Naive B cell (primary cell): ENCODE measurements at regions not wholly inside any gene's neighbourhood (a gene's known extent, or its start where the extent isn't known, plus 50 kb on each side); places are given as distances from the start of the nearest gene placed in this dataset.

ENCODE experiments used
- ATAC-seq, 2 donors: fragments of 150-1000 bp; cut with Tn5 transposase; 2 replicates each; pipeline ENCODE4 v1.10.0; 2021; ENCODE audit warnings: low read depth in 2 of 2, mild to moderate bottlenecking in 2 of 2, moderate library complexity in 2 of 2
- DNase-seq: peaks from one replicate; pipeline ENCODE4 v3.0.0; 2022
- H3K27ac Mint-ChIP-seq, 6 donors: one replicate each; pipeline ENCODE4 v1.8.0; 2020 to 2022; ENCODE audit warnings: mild to moderate bottlenecking in 6 of 6, mixed read lengths in 6 of 6, moderate library complexity in 5 of 6, inconsistent platforms in 2 of 6
- H3K27me3 Mint-ChIP-seq, 3 donors: one replicate each; pipeline ENCODE4 v1.8.0; 2021 to 2022; ENCODE audit warnings: mixed read lengths in 3 of 3, mild to moderate bottlenecking in 1 of 3
- H3K36me3 Mint-ChIP-seq, 2 donors: one replicate each; pipeline ENCODE4 v1.8.0; 2020 to 2022; ENCODE audit warnings: mixed read lengths in 2 of 2, inconsistent platforms in 1 of 2, mild to moderate bottlenecking in 1 of 2
- H3K4me1 Mint-ChIP-seq, 3 donors: one replicate each; pipeline ENCODE4 v1.8.0; 2020 to 2022; ENCODE audit warnings: mixed read lengths in 3 of 3, inconsistent platforms in 1 of 3, mild to moderate bottlenecking in 1 of 3, moderate library complexity in 1 of 3
- H3K4me3 Mint-ChIP-seq, 8 donors: one replicate each; pipeline ENCODE4 v1.8.0; 2020 to 2022; ENCODE audit warnings: mild to moderate bottlenecking in 8 of 8, mixed read lengths in 8 of 8, moderate library complexity in 8 of 8, inconsistent platforms in 2 of 8
- H3K9me3 Mint-ChIP-seq, 7 donors: one replicate each; pipeline ENCODE4 v1.8.0; 2020 to 2022; ENCODE audit warnings: mixed read lengths in 7 of 7, mild to moderate bottlenecking in 5 of 7, inconsistent platforms in 2 of 7, moderate library complexity in 1 of 7

GRCh38 chr10:9501944-9502343 lies 1447.5 kb downstream of the GATA3 start:
- H3K9me3 Mint-ChIP-seq: peaks cover 0 to 4% (median 0%) of the 10 kb centered on the region in 7 donors
- ATAC-seq (no peak), DNase-seq (no peak)
- no peak overlapping the region for H3K4me3 Mint-ChIP-seq
- H3K4me1 Mint-ChIP-seq: no peaks in the 10 kb centered on the region
- H3K36me3 Mint-ChIP-seq: no peaks in the 10 kb centered on the region
- H3K27me3 Mint-ChIP-seq: no peaks in the 10 kb centered on the region
- no peak overlapping the region for H3K27ac Mint-ChIP-seq

- H3K27ac Mint-ChIP-seq: no peak overlapping the region
- DNase-seq: no peak
- no peak for ATAC-seq
- H3K4me1 Mint-ChIP-seq: no peaks in the 10 kb centered on the region
- no peaks in the 10 kb centered on the region for H3K36me3 Mint-ChIP-seq
- H3K27me3 Mint-ChIP-seq: no peaks in the 10 kb centered on the region
- no peak overlapping the region for H3K4me3 Mint-ChIP-seq
- H3K9me3 Mint-ChIP-seq: peaks cover 0 to 7% (median 4%) of the 10 kb centered on the region in 7 donors
These were observed 1449.7 kb downstream of the GATA3 start for GRCh38 chr10:9504227-9504626.

- ATAC-seq (no peak), DNase-seq (no peak)
- no peaks in the 10 kb centered on the region for H3K4me1 Mint-ChIP-seq
- H3K9me3 Mint-ChIP-seq: peaks cover 0 to 7% (median 3%) of the 10 kb centered on the region in 7 donors
- no peak overlapping the region for H3K4me3 Mint-ChIP-seq
- H3K27ac Mint-ChIP-seq: no peak overlapping the region
- no peaks in the 10 kb centered on the region for H3K36me3 Mint-ChIP-seq
- H3K27me3 Mint-ChIP-seq: no peaks in the 10 kb centered on the region
These were observed 1451.1 kb downstream of the GATA3 start for GRCh38 chr10:9505546-9505945.

GRCh38 chr10:9508606-9509005 lies 1454.1 kb downstream of the GATA3 start:
- Mint-ChIP-seq H3K4me1 (no peaks in the 10 kb centered on the region), H3K27me3 (no peaks in the 10 kb centered on the region), H3K36me3 (no peaks in the 10 kb centered on the region), H3K9me3 (peaks cover 0 to 7% (median under 1%) of the 10 kb centered on the region in 7 donors), H3K27ac (no peak overlapping the region), H3K4me3 (no peak overlapping the region)
- DNase-seq (no peak), ATAC-seq (no peak)

GRCh38 chr10:9510626-9511025 lies 1456.1 kb downstream of the GATA3 start:
- H3K4me3 Mint-ChIP-seq: no peak overlapping the region
- H3K27ac Mint-ChIP-seq: no peak overlapping the region

GRCh38 chr10:9515922-9516321 lies 1461.4 kb downstream of the GATA3 start:
- H3K36me3 Mint-ChIP-seq: no peaks in the 10 kb centered on the region
- no peaks in the 10 kb centered on the region for H3K4me1 Mint-ChIP-seq
- peaks cover 0 to 8% (median 3%) of the 10 kb centered on the region in 7 donors for H3K9me3 Mint-ChIP-seq
- H3K27ac Mint-ChIP-seq: no peak overlapping the region
- DNase-seq (no peak), ATAC-seq (no peak)
- H3K4me3 Mint-ChIP-seq: no peak overlapping the region
- H3K27me3 Mint-ChIP-seq: no peaks in the 10 kb centered on the region

More at GRCh38 chr10:9510626-9511025, 1456.1 kb downstream of the GATA3 start:
- DNase-seq (no peak), ATAC-seq (no peak)
- H3K9me3 Mint-ChIP-seq: peaks cover 0 to 9% (median 4%) of the 10 kb centered on the region in 7 donors
- no peaks in the 10 kb centered on the region for H3K27me3 Mint-ChIP-seq
- H3K4me1 Mint-ChIP-seq: no peaks in the 10 kb centered on the region
- no peaks in the 10 kb centered on the region for H3K36me3 Mint-ChIP-seq

GRCh38 chr10:9535744-9536143 lies 1481.3 kb downstream of the GATA3 start:
- no peak overlapping the region for H3K4me3 Mint-ChIP-seq
- no peak for DNase-seq
- ATAC-seq: no peak
- no peaks in the 10 kb centered on the region for H3K36me3 Mint-ChIP-seq
- peak overlapping the region in 1 of 6 donors; percentile 37 for H3K27ac Mint-ChIP-seq
- peaks cover 0 to 6% (median 0%) of the 10 kb centered on the region in 7 donors for H3K9me3 Mint-ChIP-seq
- H3K27me3 Mint-ChIP-seq: no peaks in the 10 kb centered on the region
- no peaks in the 10 kb centered on the region for H3K4me1 Mint-ChIP-seq

GRCh38 chr10:9545073-9545472 lies 1472.6 kb upstream of the CELF2 start:
- DNase-seq: no peak
- Mint-ChIP-seq H3K27me3 (no peaks in the 10 kb centered on the region), H3K4me3 (no peak overlapping the region), H3K9me3 (peaks cover 0 to 11% (median 4%) of the 10 kb centered on the region in 7 donors), H3K4me1 (no peaks in the 10 kb centered on the region), H3K27ac (no peak overlapping the region), H3K36me3 (no peaks in the 10 kb centered on the region)
- no peak for ATAC-seq

GRCh38 chr10:9547936-9548904 lies 1469.5 kb upstream of the CELF2 start:
- Mint-ChIP-seq H3K4me1 (no peaks in the 10 kb centered on the region), H3K36me3 (no peaks in the 10 kb centered on the region), H3K4me3 (no peak overlapping the region), H3K27ac (no peak overlapping the region), H3K27me3 (no peaks in the 10 kb centered on the region), H3K9me3 (peaks cover 2 to 20% (median 6%) of the 10 kb centered on the region in 7 donors)
- no peak for ATAC-seq
- DNase-seq: no peak

- peaks cover 2 to 14% (median 6%) of the 10 kb centered on the region in 7 donors for H3K9me3 Mint-ChIP-seq
- H3K4me1 Mint-ChIP-seq: no peaks in the 10 kb centered on the region
- no peaks in the 10 kb centered on the region for H3K27me3 Mint-ChIP-seq
- H3K27ac Mint-ChIP-seq: no peak overlapping the region
- H3K4me3 Mint-ChIP-seq: no peak overlapping the region
- H3K36me3 Mint-ChIP-seq: no peaks in the 10 kb centered on the region
- no peak for ATAC-seq
- DNase-seq: no peak
These were observed 1466.9 kb upstream of the CELF2 start for GRCh38 chr10:9550810-9551209.

- H3K27me3 Mint-ChIP-seq: no peaks in the 10 kb centered on the region
These were observed 1463.4 kb upstream of the CELF2 start for GRCh38 chr10:9554321-9554720.

GRCh38 chr10:9560976-9561375 lies 1456.7 kb upstream of the CELF2 start:
- no peak for ATAC-seq
- H3K36me3 Mint-ChIP-seq: no peaks in the 10 kb centered on the region
- no peak overlapping the region for H3K4me3 Mint-ChIP-seq

More at GRCh38 chr10:9554321-9554720, 1463.4 kb upstream of the CELF2 start:
- Mint-ChIP-seq H3K4me1 (no peaks in the 10 kb centered on the region), H3K27ac (no peak overlapping the region), H3K9me3 (peaks cover 0 to 13% (median 6%) of the 10 kb centered on the region in 7 donors), H3K4me3 (no peak overlapping the region), H3K36me3 (no peaks in the 10 kb centered on the region)
- DNase-seq (no peak), ATAC-seq (no peak)

GRCh38 chr10:9561821-9562505 lies 1455.7 kb upstream of the CELF2 start:
- peaks cover 0 to 6% (median 0%) of the 10 kb centered on the region in 7 donors for H3K9me3 Mint-ChIP-seq
- ATAC-seq (no peak), DNase-seq (no peak)
- H3K27ac Mint-ChIP-seq: no peak overlapping the region
- no peaks in the 10 kb centered on the region for H3K27me3 Mint-ChIP-seq
- no peak overlapping the region for H3K4me3 Mint-ChIP-seq
- H3K36me3 Mint-ChIP-seq: no peaks in the 10 kb centered on the region
- H3K4me1 Mint-ChIP-seq: no peaks in the 10 kb centered on the region

More at GRCh38 chr10:9560976-9561375, 1456.7 kb upstream of the CELF2 start:
- Mint-ChIP-seq H3K27me3 (no peaks in the 10 kb centered on the region), H3K9me3 (no peaks in the 10 kb centered on the region), H3K27ac (no peak overlapping the region), H3K4me1 (no peaks in the 10 kb centered on the region)
- DNase-seq: no peak

- no peak for ATAC-seq
- no peak overlapping the region for H3K4me3 Mint-ChIP-seq
- H3K27me3 Mint-ChIP-seq: no peaks in the 10 kb centered on the region
- H3K36me3 Mint-ChIP-seq: no peaks in the 10 kb centered on the region
- DNase-seq: no peak
- H3K9me3 Mint-ChIP-seq: peaks cover 0 to 3% (median 0%) of the 10 kb centered on the region in 7 donors
- H3K27ac Mint-ChIP-seq: no peak overlapping the region
- H3K4me1 Mint-ChIP-seq: no peaks in the 10 kb centered on the region
These were observed 1439.9 kb upstream of the CELF2 start for GRCh38 chr10:9577746-9578145.
